22Rv1 (cell line): ENCODE measurements at regions not wholly inside any gene's neighbourhood (a gene's known extent, or its start where the extent isn't known, plus 50 kb on each side); places are given as distances from the start of the nearest gene placed in this dataset.

ENCODE experiments used
- CTCF ChIP-seq: fragments of 450-650 bp; IDR thresholded peaks from 2 replicates; pipeline ENCODE4 v1.5.1; 2017; ENCODE audit warnings: mild to moderate bottlenecking
- ZFX ChIP-seq: fragments of 450-650 bp; IDR thresholded peaks from 2 replicates; pipeline ENCODE4 v1.6.1; 2017; ENCODE audit warnings: antibody characterized with exemption, borderline replicate concordance

- TF ChIP-seq CTCF (no peak), ZFX (no peak)
These were observed 73.8 kb downstream of the RPE65 start for GRCh38 chr1:68375919-68376318.
